Keratinocyte (primary cell): ENCODE measurements at regions not wholly inside any gene's neighbourhood (a gene's known extent, or its start where the extent isn't known, plus 50 kb on each side); places are given as distances from the start of the nearest gene placed in this dataset.

ENCODE experiments used
- DNase-seq: peaks from one replicate; pipeline ENCODE4 v3.0.0-alpha.2; 2011; ENCODE audit warnings: low read depth, missing footprints, low spot score
- FAIRE-seq: peaks from 2 replicates; lab custom pipeline; 2011; peaks lifted over from hg19 to GRCh38; lab: Jason Lieb, UNC
- H2AFZ ChIP-seq: 2 replicates; pipeline ENCODE4 v1.6.0; 2012; ENCODE audit warnings: low read length, control low read depth, inconsistent platforms; ENCODE audit not compliant: control insufficient read depth
- H3K27ac ChIP-seq: 2 replicates; pipeline ENCODE4 v1.5.1; 2011; ENCODE audit warnings: low read length; ENCODE audit not compliant: control insufficient read depth, insufficient read depth
- H3K27me3 ChIP-seq: 3 replicates; pipeline ENCODE4 v1.6.0; 2011; ENCODE audit warnings: low read length; ENCODE audit not compliant: control insufficient read depth, insufficient read depth; ENCODE audit errors: extremely low read depth
- H3K36me3 ChIP-seq, 2 experiments: 2 replicates in 1 of 2; 3 replicates in 1 of 2; pipeline ENCODE4 v1.5.1; 2011; ENCODE audit warnings: low read length in 2 of 2, mild to moderate bottlenecking in 1 of 2; ENCODE audit not compliant: control insufficient read depth in 2 of 2, insufficient read depth in 2 of 2; ENCODE audit errors: extremely low read depth in 1 of 2
- H3K4me1 ChIP-seq: 3 replicates; pipeline ENCODE4 v1.5.1; 2011; ENCODE audit warnings: low read length; ENCODE audit not compliant: control insufficient read depth, insufficient read depth; ENCODE audit errors: extremely low read depth
- H3K4me2 ChIP-seq: 3 replicates; pipeline ENCODE4 v1.6.0; 2011; ENCODE audit warnings: low read depth, low read length; ENCODE audit not compliant: control insufficient read depth, insufficient read depth; ENCODE audit errors: extremely low read depth
- H3K4me3 ChIP-seq, 3 experiments: fragments of 200-600 bp in 1 of 3; sonication (generic) in 1 of 3; 2 replicates in 2 of 3; 3 replicates in 1 of 3; pipeline ENCODE4 v1.5.1; 2011 to 2016; ENCODE audit warnings: low read length in 3 of 3, mild to moderate bottlenecking in 3 of 3, control low read depth in 2 of 3, inconsistent platforms in 1 of 3, low read depth in 1 of 3, mixed read lengths in 1 of 3, mixed run types in 1 of 3, moderate library complexity in 1 of 3; ENCODE audit not compliant: control insufficient read depth in 2 of 3, insufficient read depth in 2 of 3; ENCODE audit errors: extremely low read depth in 1 of 3
- H3K79me2 ChIP-seq: 2 replicates; pipeline ENCODE4 v1.6.0; 2012; ENCODE audit warnings: low read length; ENCODE audit not compliant: control insufficient read depth, insufficient read depth
- H3K9ac ChIP-seq: 3 replicates; pipeline ENCODE4 v1.6.0; 2011; ENCODE audit warnings: low read length; ENCODE audit not compliant: control insufficient read depth, insufficient read depth; ENCODE audit errors: extremely low read depth
- H3K9me1 ChIP-seq: 3 replicates; pipeline ENCODE4 v1.6.0; 2011; ENCODE audit warnings: low read length; ENCODE audit not compliant: control insufficient read depth, insufficient read depth; ENCODE audit errors: extremely low read depth
- H3K9me3 ChIP-seq: 2 replicates; pipeline ENCODE4 v1.5.1; 2012; ENCODE audit warnings: low read depth, low read length; ENCODE audit not compliant: control insufficient read depth
- H4K20me1 ChIP-seq: 3 replicates; pipeline ENCODE4 v1.6.0; 2011; ENCODE audit warnings: low read length; ENCODE audit not compliant: control insufficient read depth, insufficient read depth; ENCODE audit errors: extremely low read depth
- EZH2 ChIP-seq: IDR thresholded peaks from one replicate; pipeline ENCODE4 v1.6.1; 2012; ENCODE audit warnings: inconsistent platforms, mild to moderate bottlenecking, low read length, moderate library complexity
- dilution Hi-C: fragments of 300-500 bp; cut with MboI; formaldehyde crosslinking; loops from one replicate; pipeline ENCODE4 v1.7.0; 2020; ENCODE audit warnings: low sequenced_read_pairs; ENCODE audit not compliant: extremely low pct_ligation_motif_present
- TF ChIP-seq, protein P1 (sequence below), 3 experiments: IDR thresholded peaks in 1 of 3; conservative IDR thresholded peaks in 1 of 3; optimal IDR thresholded peaks in 1 of 3; 2 replicates in 2 of 3; 3 replicates in 1 of 3; pipeline versions ENCODE3 to v1.5.1; 2011; ENCODE audit warnings: low read length in 3 of 3, mild to moderate bottlenecking in 3 of 3, moderate library complexity in 2 of 3, control low read depth in 1 of 3, inconsistent platforms in 1 of 3; ENCODE audit not compliant: insufficient read depth in 2 of 3; ENCODE audit errors: extremely low read depth in 1 of 3

DNA sequence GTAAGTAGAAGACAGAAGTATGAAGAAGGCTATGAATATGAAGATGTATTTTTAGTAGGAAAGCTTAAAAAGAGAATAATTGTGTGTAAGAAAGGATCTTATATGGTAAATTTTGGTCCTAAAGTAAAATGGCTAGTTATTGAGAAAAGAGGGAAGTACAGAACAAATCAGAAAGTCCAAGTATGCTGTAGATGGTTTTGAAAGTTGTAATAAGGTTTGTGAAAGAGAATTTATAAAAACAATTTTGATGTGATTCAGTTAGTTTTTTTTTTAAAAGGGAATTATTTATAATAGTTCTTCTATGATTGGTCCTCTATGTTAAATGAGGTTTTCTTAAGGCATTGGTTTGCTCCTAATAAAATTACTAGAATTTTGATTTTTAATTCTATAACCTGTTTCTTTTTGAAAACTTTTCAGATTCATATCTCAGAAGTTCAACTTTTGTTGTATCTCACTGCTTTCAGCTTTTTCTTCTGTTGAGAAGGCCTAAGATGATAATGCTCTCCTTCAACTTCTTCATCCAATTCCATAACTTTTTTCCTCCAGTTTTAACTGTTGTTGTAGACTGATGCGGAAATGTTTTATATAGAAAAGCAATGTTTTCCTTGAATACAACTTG, 322.7 kb downstream of the NOL4 start:
- no peaks in the 10 kb centered on the region for H3K36me3 ChIP-seq
- H3K9ac ChIP-seq, result no peak overlapping the region
- no peaks in the 10 kb centered on the region for H3K4me1 ChIP-seq
- H2AFZ ChIP-seq, result no peak overlapping the region
- no peak overlapping the region for H3K4me2 ChIP-seq
- H3K27ac ChIP-seq, result no peak overlapping the region
- H3K4me3 ChIP-seq, result no peak overlapping the region
- FAIRE-seq (no peak), DNase-seq (no peak)
- TF ChIP-seq, protein P1, sequence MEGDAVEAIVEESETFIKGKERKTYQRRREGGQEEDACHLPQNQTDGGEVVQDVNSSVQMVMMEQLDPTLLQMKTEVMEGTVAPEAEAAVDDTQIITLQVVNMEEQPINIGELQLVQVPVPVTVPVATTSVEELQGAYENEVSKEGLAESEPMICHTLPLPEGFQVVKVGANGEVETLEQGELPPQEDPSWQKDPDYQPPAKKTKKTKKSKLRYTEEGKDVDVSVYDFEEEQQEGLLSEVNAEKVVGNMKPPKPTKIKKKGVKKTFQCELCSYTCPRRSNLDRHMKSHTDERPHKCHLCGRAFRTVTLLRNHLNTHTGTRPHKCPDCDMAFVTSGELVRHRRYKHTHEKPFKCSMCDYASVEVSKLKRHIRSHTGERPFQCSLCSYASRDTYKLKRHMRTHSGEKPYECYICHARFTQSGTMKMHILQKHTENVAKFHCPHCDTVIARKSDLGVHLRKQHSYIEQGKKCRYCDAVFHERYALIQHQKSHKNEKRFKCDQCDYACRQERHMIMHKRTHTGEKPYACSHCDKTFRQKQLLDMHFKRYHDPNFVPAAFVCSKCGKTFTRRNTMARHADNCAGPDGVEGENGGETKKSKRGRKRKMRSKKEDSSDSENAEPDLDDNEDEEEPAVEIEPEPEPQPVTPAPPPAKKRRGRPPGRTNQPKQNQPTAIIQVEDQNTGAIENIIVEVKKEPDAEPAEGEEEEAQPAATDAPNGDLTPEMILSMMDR (optimal IDR thresholded peaks at IDR 0.05 in 1 of 3, IDR thresholded peaks at IDR 0.05 in 1 of 3, conservative IDR thresholded peaks at IDR 0.05 in 1 of 3; ENCODE audit: extremely low read depth in 1 of 3, insufficient read depth in 2 of 3, low read length in 3 of 3), result no peak
- TF ChIP-seq EZH2, result no peak
- H3K27me3 ChIP-seq, result no peaks in the 10 kb centered on the region
- no peaks in the 10 kb centered on the region for H3K9me3 ChIP-seq
- H3K79me2 ChIP-seq, result no peaks in the 10 kb centered on the region
- no peaks in the 10 kb centered on the region for H4K20me1 ChIP-seq
- dilution Hi-C loops, result no loop called here
- no peaks in the 10 kb centered on the region for H3K9me1 ChIP-seq

DNA sequence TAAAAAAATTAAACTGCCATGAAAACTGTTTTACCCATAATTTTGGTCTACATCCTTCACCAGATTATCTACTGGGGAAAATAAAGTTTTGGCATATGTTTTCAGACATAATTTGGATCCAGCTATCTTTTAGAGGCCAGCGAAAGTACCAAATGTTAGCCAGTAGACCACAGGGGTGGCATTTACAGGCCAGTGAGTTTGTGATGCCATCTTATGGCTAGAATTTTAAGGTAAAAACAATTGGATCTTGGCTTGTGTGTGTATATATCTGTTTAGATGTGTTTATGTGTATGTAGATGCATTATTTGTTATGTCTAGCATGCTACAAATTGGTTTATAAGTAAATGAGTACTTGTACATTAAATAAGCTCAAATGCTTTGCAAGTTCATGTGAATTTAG, 322.6 kb downstream of the ASXL3 start:
- H3K27ac ChIP-seq, result no peak overlapping the region
- no peak for FAIRE-seq
- DNase-seq, result no peak
- no peak overlapping the region for H3K4me3 ChIP-seq
- no peak for TF ChIP-seq EZH2
- no peaks in the 10 kb centered on the region for H3K79me2 ChIP-seq
- H4K20me1 ChIP-seq, result no peaks in the 10 kb centered on the region
- H3K4me2 ChIP-seq, result no peak overlapping the region
- no peak overlapping the region for H2AFZ ChIP-seq
- no peaks in the 10 kb centered on the region for H3K27me3 ChIP-seq
- no peaks in the 10 kb centered on the region for H3K36me3 ChIP-seq
- dilution Hi-C loops, result no loop called here
- no peaks in the 10 kb centered on the region for H3K4me1 ChIP-seq
- no peak overlapping the region for H3K9ac ChIP-seq
- H3K9me1 ChIP-seq, result no peaks in the 10 kb centered on the region
- no peaks in the 10 kb centered on the region for H3K9me3 ChIP-seq

DNA sequence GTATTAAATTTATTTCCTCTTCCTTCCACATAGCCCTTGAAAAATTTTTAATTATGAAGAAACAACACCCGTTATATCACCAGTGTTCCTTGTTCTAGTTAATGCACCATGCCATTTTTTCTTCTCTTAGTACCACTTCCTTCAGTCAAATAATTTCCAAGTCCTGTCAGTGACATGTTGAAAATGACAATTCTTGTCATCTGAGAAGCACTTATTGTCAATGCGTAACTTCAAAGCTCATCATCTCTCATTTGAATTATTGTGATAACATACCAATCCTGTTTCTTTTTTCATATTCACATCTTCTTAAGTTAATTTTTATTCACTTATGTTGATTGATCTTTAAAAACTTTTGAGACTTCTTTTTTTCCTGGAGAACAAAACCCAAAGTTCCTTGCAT, 320.4 kb downstream of the ASXL3 start:
- H3K9ac ChIP-seq, result no peak overlapping the region
- no peak overlapping the region for H2AFZ ChIP-seq
- dilution Hi-C loops, result no loop called here
- TF ChIP-seq, protein P1 (optimal IDR thresholded peaks at IDR 0.05 in 1 of 3, IDR thresholded peaks at IDR 0.05 in 1 of 3, conservative IDR thresholded peaks at IDR 0.05 in 1 of 3; ENCODE audit: extremely low read depth in 1 of 3, insufficient read depth in 2 of 3, low read length in 3 of 3), result no peak
- no peak for TF ChIP-seq EZH2
- H3K27ac ChIP-seq, result no peak overlapping the region
- H3K9me1 ChIP-seq, result no peaks in the 10 kb centered on the region
- FAIRE-seq, result no peak
- H3K79me2 ChIP-seq, result no peaks in the 10 kb centered on the region
- H3K4me2 ChIP-seq, result no peak overlapping the region
- no peaks in the 10 kb centered on the region for H3K4me1 ChIP-seq
- no peaks in the 10 kb centered on the region for H3K36me3 ChIP-seq
- DNase-seq, result no peak
- no peaks in the 10 kb centered on the region for H4K20me1 ChIP-seq
- no peak overlapping the region for H3K4me3 ChIP-seq
- H3K27me3 ChIP-seq, result no peaks in the 10 kb centered on the region
- H3K9me3 ChIP-seq, result no peaks in the 10 kb centered on the region
